WTC11 (cell line): ENCODE measurements at regions not wholly inside any gene's neighbourhood (a gene's known extent, or its start where the extent isn't known, plus 50 kb on each side); places are given as distances from the start of the nearest gene placed in this dataset.

ENCODE experiments used
- ATAC-seq: fragments of 200-7000 bp; cut with Tn5 transposase; 2 replicates; pipeline ENCODE4 v1.10.0; 2021; ENCODE audit warnings: mild to moderate bottlenecking, moderate library complexity
- CTCF ChIA-PET: fragments of 300-600 bp; sonication (Branson Sonifier 250); formaldehyde crosslinking; loops from one replicate; lab custom pipeline; 2021; ENCODE audit warnings: antibody characterized with exemption; lab: Charles Lee
- POLR2A ChIA-PET: fragments of 350-600 bp; sonication (Branson Sonifier 250); formaldehyde crosslinking; loops from one replicate; lab custom pipeline; 2021; ENCODE audit warnings: antibody characterized with exemption; lab: Charles Lee
- DNase-seq: peaks from one replicate; pipeline ENCODE4 v3.0.0; 2021; ENCODE audit warnings: low spot score
- H3K27ac Mint-ChIP-seq: 2 replicates; pipeline ENCODE4 v1.8.0; 2021; ENCODE audit warnings: mixed read lengths
- H3K27me3 Mint-ChIP-seq: 2 replicates; pipeline ENCODE4 v1.8.0; 2021; ENCODE audit warnings: low read depth, mild to moderate bottlenecking, moderate library complexity, mixed read lengths
- H3K36me3 Mint-ChIP-seq: 2 replicates; pipeline ENCODE4 v1.8.0; 2021; ENCODE audit warnings: mixed read lengths
- H3K4me1 Mint-ChIP-seq: 2 replicates; pipeline ENCODE4 v1.8.0; 2022; ENCODE audit warnings: mixed read lengths
- H3K4me3 Mint-ChIP-seq: 2 replicates; pipeline ENCODE4 v1.8.0; 2021; ENCODE audit warnings: mild to moderate bottlenecking, moderate library complexity, mixed read lengths
- H3K9me3 Mint-ChIP-seq: 2 replicates; pipeline ENCODE4 v1.8.0; 2021; ENCODE audit warnings: mixed read lengths
- CTCF ChIP-seq: fragments of 200-600 bp; IDR thresholded peaks from 2 replicates; pipeline ENCODE4 v1.8.0; 2022; ENCODE audit warnings: antibody characterized with exemption
- FOXP4 ChIP-seq: sonication (generic); formaldehyde crosslinking; IDR thresholded peaks from 2 replicates; pipeline ENCODE4 v1.8.0; 2022; ENCODE audit warnings: mild to moderate bottlenecking, missing genetic modification reagents
- MYBL2 ChIP-seq: sonication (generic); formaldehyde crosslinking; IDR thresholded peaks from 2 replicates; pipeline ENCODE4 v1.8.1; 2023; ENCODE audit warnings: mild to moderate bottlenecking, moderate library complexity, missing genetic modification reagents
- NR3C1 ChIP-seq: sonication (generic); formaldehyde crosslinking; conservative IDR thresholded peaks from 2 replicates; pipeline ENCODE4 v1.8.1; 2023; ENCODE audit warnings: low read depth, mild to moderate bottlenecking, missing genetic modification reagents
- PRRX2 ChIP-seq: fragments of 250-450 bp; sonication (Bioruptor Pico); IDR thresholded peaks from 2 replicates; pipeline ENCODE4 v1.8.0; 2021; ENCODE audit warnings: mild to moderate bottlenecking
- SOX15 ChIP-seq: fragments of 250-450 bp; sonication (Bioruptor Pico); IDR thresholded peaks from 2 replicates; pipeline ENCODE4 v1.9.0; 2021; ENCODE audit warnings: mild to moderate bottlenecking
- STAT6 ChIP-seq: sonication (generic); formaldehyde crosslinking; conservative IDR thresholded peaks from 2 replicates; pipeline ENCODE4 v1.8.1; 2023; ENCODE audit warnings: mild to moderate bottlenecking, low read depth, missing genetic modification reagents, moderate library complexity
- TEAD1 ChIP-seq: sonication (generic); formaldehyde crosslinking; IDR thresholded peaks from 2 replicates; pipeline ENCODE4 v1.8.0; 2022; ENCODE audit warnings: mild to moderate bottlenecking, missing genetic modification reagents
- USF1 ChIP-seq: sonication (generic); formaldehyde crosslinking; IDR thresholded peaks from 2 replicates; pipeline ENCODE4 v1.8.0; 2022; ENCODE audit warnings: mild to moderate bottlenecking, missing genetic modification reagents
- ZNF121 ChIP-seq: sonication (generic); formaldehyde crosslinking; IDR thresholded peaks from 2 replicates; pipeline ENCODE4 v1.8.0; 2023; ENCODE audit warnings: missing genetic modification reagents
- ZNF396 ChIP-seq: fragments of 250-450 bp; sonication (Bioruptor Pico); IDR thresholded peaks from 2 replicates; pipeline ENCODE4 v1.8.0; 2021; ENCODE audit warnings: mild to moderate bottlenecking, moderate library complexity, borderline replicate concordance
- ZNF425 ChIP-seq: fragments of 250-450 bp; sonication (Bioruptor Pico); conservative IDR thresholded peaks from 2 replicates; pipeline ENCODE4 v1.9.0; 2021; ENCODE audit warnings: mild to moderate bottlenecking
- ZNF532 ChIP-seq: fragments of 250-450 bp; sonication (Bioruptor Pico); IDR thresholded peaks from 2 replicates; pipeline ENCODE4 v1.9.0; 2021; ENCODE audit warnings: mild to moderate bottlenecking, borderline replicate concordance

GRCh38 chr2:8315531-8316165 lies 366.2 kb upstream of the ID2 start:
- no peak for TF ChIP-seq ZNF396 (CRISPR knock-in tag)
- Mint-ChIP-seq H3K9me3 (peaks cover 18% of the 10 kb centered on the region), H3K4me3 (no peak overlapping the region), H3K27ac (no peak overlapping the region), H3K27me3 (no peaks in the 10 kb centered on the region), H3K36me3 (no peaks in the 10 kb centered on the region), H3K4me1 (peaks cover 22% of the 10 kb centered on the region)
- DNase-seq (peak; percentile 46), ATAC-seq (peak; percentile 90)
- ChIA-PET CTCF (interaction anchor here (1.8 kb wide), 1 partner anchor 31 kb away, joined by 6 read pairs; no protein-coding TSS in a partner anchor), POLR2A (no interaction called here)

- ChIA-PET CTCF (interaction anchor here (1.8 kb wide), 1 partner anchor 31 kb away, joined by 6 read pairs; no protein-coding TSS in a partner anchor), POLR2A (no interaction called here)
- Mint-ChIP-seq H3K4me3 (no peak overlapping the region), H3K27ac (no peak overlapping the region), H3K27me3 (no peaks in the 10 kb centered on the region), H3K36me3 (no peaks in the 10 kb centered on the region), H3K9me3 (peaks cover 19% of the 10 kb centered on the region), H3K4me1 (peaks cover 22% of the 10 kb centered on the region)
- no peak for TF ChIP-seq USF1
- TF ChIP-seq NR3C1 (CRISPR knock-in tag), result no peak
- TF ChIP-seq TEAD1, result no peak
- TF ChIP-seq MYBL2, result no peak
- TF ChIP-seq ZNF121 (CRISPR knock-in tag), result no peak
- TF ChIP-seq ZNF425 (CRISPR knock-in tag), result no peak
- TF ChIP-seq CTCF, result no peak
- no peak for TF ChIP-seq PRRX2 (CRISPR knock-in tag)
- no peak for TF ChIP-seq STAT6 (CRISPR knock-in tag)
- no peak for TF ChIP-seq SOX15 (CRISPR knock-in tag)
- TF ChIP-seq FOXP4 (CRISPR knock-in tag), result no peak
- no peak for TF ChIP-seq ZNF532 (CRISPR knock-in tag)
- DNase-seq (no peak), ATAC-seq (no peak)
Observed at GRCh38 chr2:8316356-8316755, 365.5 kb upstream of the ID2 start.
